Endothelial cell of umbilical vein (primary cell): ENCODE measurements at regions not wholly inside any gene's neighbourhood (a gene's known extent, or its start where the extent isn't known, plus 50 kb on each side); places are given as distances from the start of the nearest gene placed in this dataset.

ENCODE experiments used
- BruUV-seq: library from RNA; stranded (reverse); fragments of 400-500 nt; replicated peaks from 2 replicates; lab custom pipeline; 2021; lab: Mats Ljungman, UMichigan
- CTCF ChIA-PET: fragments of 300-600, 350-600 bp; sonication (Branson Sonifier 250); formaldehyde crosslinking; loops from one replicate; lab custom pipeline; 2021; ENCODE audit warnings: antibody characterized with exemption, inconsistent platforms; lab: Charles Lee
- POLR2A ChIA-PET: fragments of 300-600, 350-600 bp; sonication (Branson Sonifier 250); formaldehyde crosslinking; loops from one replicate; lab custom pipeline; 2021; ENCODE audit warnings: antibody characterized with exemption, inconsistent platforms; lab: Charles Lee
- DNase-seq: peaks from one replicate; pipeline ENCODE4 v3.0.0-alpha.2; 2011; ENCODE audit warnings: low read depth, low spot score
- FAIRE-seq: peaks from 2 replicates; lab custom pipeline; 2011; peaks lifted over from hg19 to GRCh38; lab: Jason Lieb, UNC
- H2AFZ ChIP-seq: 2 replicates; pipeline ENCODE4 v1.6.0; 2012; ENCODE audit warnings: low read depth, low read length, control low read depth, inconsistent platforms
- H3K27ac ChIP-seq: 2 replicates; pipeline ENCODE4 v1.5.1; 2011; ENCODE audit warnings: low read depth, mild to moderate bottlenecking, control low read depth, low read length, moderate library complexity; ENCODE audit not compliant: insufficient read depth
- H3K27me3 ChIP-seq, 2 experiments: 2 replicates each; pipeline versions ENCODE4 v1.6.0 to v1.6.1; 2011; ENCODE audit warnings: low read length in 2 of 2, mixed read lengths in 1 of 2; ENCODE audit not compliant: control insufficient read depth in 2 of 2, insufficient read depth in 2 of 2
- H3K36me3 ChIP-seq, 2 experiments: 2 replicates in 1 of 2; 3 replicates in 1 of 2; pipeline ENCODE4 v1.5.1; 2011; ENCODE audit warnings: low read length in 2 of 2, mild to moderate bottlenecking in 1 of 2, moderate library complexity in 1 of 2; ENCODE audit not compliant: control insufficient read depth in 2 of 2, insufficient read depth in 2 of 2; ENCODE audit errors: extremely low read depth in 1 of 2
- H3K4me1 ChIP-seq: 3 replicates; pipeline ENCODE4 v1.5.1; 2011; ENCODE audit warnings: mild to moderate bottlenecking, low read length; ENCODE audit not compliant: control insufficient read depth, insufficient read depth; ENCODE audit errors: extremely low read depth
- H3K4me2 ChIP-seq: 2 replicates; pipeline ENCODE4 v1.6.1; 2011; ENCODE audit warnings: low read length, control low read depth, mixed read lengths; ENCODE audit not compliant: insufficient read depth
- H3K4me3 ChIP-seq, 3 experiments: fragments of 200-600 bp in 1 of 3; sonication (generic), shearing (Covaris generic) in 1 of 3; replicated peaks in 1 of 3; 2 replicates each; pipeline ENCODE4 v1.5.1; 2011 to 2016; ENCODE audit warnings: control low read depth in 3 of 3, low read length in 3 of 3, mild to moderate bottlenecking in 2 of 3, inconsistent platforms in 1 of 3, low read depth in 1 of 3, moderate library complexity in 1 of 3; ENCODE audit not compliant: insufficient read depth in 1 of 3
- H3K79me2 ChIP-seq: 2 replicates; pipeline ENCODE4 v1.6.0; 2012; ENCODE audit warnings: low read length, inconsistent platforms; ENCODE audit not compliant: control insufficient read depth, insufficient read depth
- H3K9ac ChIP-seq: replicated peaks from 2 replicates; pipeline ENCODE3; 2011; ENCODE audit warnings: low read length, control low read depth; ENCODE audit not compliant: insufficient read depth; ENCODE audit errors: extremely low read depth
- H3K9me1 ChIP-seq: replicated peaks from 3 replicates; pipeline ENCODE4 v1.6.0; 2011; ENCODE audit warnings: mild to moderate bottlenecking, low read length; ENCODE audit not compliant: control insufficient read depth, insufficient read depth; ENCODE audit errors: extremely low read depth
- H3K9me3 ChIP-seq: replicated peaks from 2 replicates; pipeline ENCODE4 v1.5.1; 2012; ENCODE audit warnings: low read length, inconsistent platforms; ENCODE audit not compliant: control insufficient read depth, insufficient read depth
- H4K20me1 ChIP-seq: replicated peaks from 2 replicates; pipeline ENCODE3; 2011; ENCODE audit warnings: mild to moderate bottlenecking, low read length; ENCODE audit not compliant: control insufficient read depth, insufficient read depth; ENCODE audit errors: extremely low read depth
- CTCF ChIP-seq, 2 donors: IDR thresholded peaks; 1 replicate in 1 of 2; 2 replicates in 1 of 2; pipeline ENCODE4 v1.5.1; 2011; ENCODE audit warnings: low read length in 2 of 2, mild to moderate bottlenecking in 2 of 2, moderate library complexity in 2 of 2, control low read depth in 1 of 2, inconsistent platforms in 1 of 2, low read depth in 1 of 2; ENCODE audit not compliant: insufficient read depth in 1 of 2; ENCODE audit errors: extremely low read depth in 1 of 2
- EZH2 ChIP-seq: IDR thresholded peaks from 2 replicates; pipeline ENCODE4 v1.6.1; 2012; ENCODE audit warnings: borderline replicate concordance, low read depth, mild to moderate bottlenecking, moderate library complexity, low read length, inconsistent platforms; ENCODE audit not compliant: severe bottlenecking
- FOS ChIP-seq: IDR thresholded peaks from 2 replicates; pipeline ENCODE4 v1.6.1; 2011; ENCODE audit warnings: mild to moderate bottlenecking, low read length, moderate library complexity, borderline replicate concordance; ENCODE audit not compliant: insufficient read depth
- GATA2 ChIP-seq: IDR thresholded peaks from 2 replicates; pipeline ENCODE4 v1.7.0; 2011; ENCODE audit warnings: low read depth, mild to moderate bottlenecking, moderate library complexity, mixed read lengths, low read length; ENCODE audit not compliant: insufficient read length, insufficient read depth
- JUN ChIP-seq: IDR thresholded peaks from 2 replicates; pipeline ENCODE4 v1.6.1; 2011; ENCODE audit warnings: borderline replicate concordance, low read depth; ENCODE audit not compliant: insufficient read length, insufficient read depth
- MAX ChIP-seq: IDR thresholded peaks from 2 replicates; pipeline ENCODE4 v1.6.1; 2011; ENCODE audit not compliant: insufficient read depth, insufficient read length
- MYC ChIP-seq: IDR thresholded peaks from one replicate; pipeline ENCODE4 v1.6.1; 2011; ENCODE audit warnings: mild to moderate bottlenecking, low read depth, low read length
- POLR2A ChIP-seq: IDR thresholded peaks from 2 replicates; pipeline ENCODE4 v1.6.1; 2012; ENCODE audit warnings: low read depth, mild to moderate bottlenecking, control low read depth, low read length
- POLR2AphosphoS5 ChIP-seq: IDR thresholded peaks from 2 replicates; pipeline ENCODE4 v1.6.1; 2012; ENCODE audit warnings: low read depth, mild to moderate bottlenecking, control low read depth, low read length, moderate library complexity; ENCODE audit not compliant: insufficient read depth
- dilution Hi-C: fragments of 300-500 bp; cut with MboI; formaldehyde crosslinking; loops from one replicate; pipeline ENCODE4 v1.15.0; 2019; ENCODE audit warnings: low sequenced_read_pairs; ENCODE audit not compliant: extremely low pct_ligation_motif_present
- intact Hi-C: fragments of 100-400 bp; cut with micrococcal nuclease; formaldehyde crosslinking; loops from one replicate; pipeline ENCODE4 v1.10.0; 2022

GRCh38 chr2:133918141-133918540, 335.7 kb upstream of the MGAT5 start:
- Histone ChIP-seq H3K79me2 (no peaks in the 10 kb centered on the region), H3K9me1 (no peaks in the 10 kb centered on the region), H2AFZ (no peak overlapping the region), H3K27ac (no peak overlapping the region), H3K9ac (no peak overlapping the region), H3K4me1 (no peaks in the 10 kb centered on the region), H3K27me3 (peaks cover 0 to 2% of the 10 kb centered on the region in 2 experiments), H3K4me2 (no peak overlapping the region), H4K20me1 (peaks cover 4% of the 10 kb centered on the region), H3K9me3 (no peaks in the 10 kb centered on the region), H3K4me3 (no peak overlapping the region), H3K36me3 (no peaks in the 10 kb centered on the region)
- BruUV-seq: no TSS peak
- no peak for DNase-seq
- FAIRE-seq: no peak
- ChIA-PET POLR2A (no interaction called here), CTCF (no interaction called here)
- dilution Hi-C loops (no loop called here), intact Hi-C loops (no loop called here)
- TF ChIP-seq GATA2 (no peak), JUN (no peak), POLR2A (no peak), EZH2 (no peak), POLR2AphosphoS5 (no peak), FOS (no peak), CTCF (IDR thresholded peaks at IDR 0.05; ENCODE audit: extremely low read depth in 1 of 2, insufficient read depth in 1 of 2, low read depth in 1 of 2, low read length in 2 of 2) (no peak), MYC (no peak), MAX (no peak)
